CD4-positive, CD25-positive, alpha-beta regulatory T cell (primary cell): ENCODE measurements at regions not wholly inside any gene's neighbourhood (a gene's known extent, or its start where the extent isn't known, plus 50 kb on each side); places are given as distances from the start of the nearest gene placed in this dataset.

Experiments
- ATAC-seq, 2 donors: fragments of 150-1000 bp; cut with Tn5 transposase; one replicate each; pipeline ENCODE4 v1.10.0; 2021; ENCODE audit warnings: low read depth in 2 of 2, moderate number of reproducible peaks in 2 of 2, moderate library complexity in 1 of 2
- DNase-seq, 3 donors: peaks; one replicate each; pipeline versions ENCODE4 v3.0.0 to v3.0.0-alpha.2; 2012 to 2022; ENCODE audit warnings: mixed read lengths in 1 of 3
- H3K27ac ChIP-seq: one replicate; pipeline ENCODE4 v1.7.0; 2013; ENCODE audit warnings: mild to moderate bottlenecking, low read length; ENCODE audit not compliant: insufficient read depth, poor library complexity, severe bottlenecking
- H3K27me3 ChIP-seq: one replicate; pipeline ENCODE4 v1.7.0; 2013; ENCODE audit warnings: low read length; ENCODE audit not compliant: control insufficient read depth, insufficient read depth
- H3K36me3 ChIP-seq: one replicate; pipeline ENCODE4 v1.7.0; 2013; ENCODE audit warnings: mild to moderate bottlenecking, low read length, moderate library complexity; ENCODE audit not compliant: control insufficient read depth, insufficient read depth
- H3K4me1 ChIP-seq: 2 replicates; pipeline ENCODE4 v1.7.0; 2013; ENCODE audit warnings: mild to moderate bottlenecking, low read length; ENCODE audit not compliant: insufficient read depth, control insufficient read depth, poor library complexity, severe bottlenecking
- H3K4me3 ChIP-seq: one replicate; pipeline ENCODE4 v1.7.0; 2013; ENCODE audit warnings: low read depth, mild to moderate bottlenecking, low read length, moderate library complexity
- H3K9me3 ChIP-seq, 2 experiments: 1 replicate in 1 of 2; 2 replicates in 1 of 2; pipeline ENCODE4 v1.7.0; 2013; ENCODE audit warnings: low read length in 2 of 2, mild to moderate bottlenecking in 1 of 2, moderate library complexity in 1 of 2; ENCODE audit not compliant: control insufficient read depth in 2 of 2
- H3K27ac Mint-ChIP-seq, 3 donors: one replicate each; pipeline ENCODE4 v1.8.0; 2020 to 2022; ENCODE audit warnings: mild to moderate bottlenecking in 3 of 3, mixed read lengths in 3 of 3, moderate library complexity in 2 of 3
- H3K27me3 Mint-ChIP-seq: one replicate; pipeline ENCODE4 v1.8.0; 2022; ENCODE audit warnings: mild to moderate bottlenecking, mixed read lengths
- H3K36me3 Mint-ChIP-seq: one replicate; pipeline ENCODE4 v1.8.0; 2020; ENCODE audit warnings: mixed read lengths
- H3K4me1 Mint-ChIP-seq, 4 donors: one replicate each; pipeline ENCODE4 v1.8.0; 2020 to 2022; ENCODE audit warnings: mixed read lengths in 4 of 4, mild to moderate bottlenecking in 1 of 4
- H3K4me3 Mint-ChIP-seq, 4 donors: one replicate each; pipeline ENCODE4 v1.8.0; 2020 to 2022; ENCODE audit warnings: mild to moderate bottlenecking in 4 of 4, mixed read lengths in 4 of 4, moderate library complexity in 3 of 4
- H3K9me3 Mint-ChIP-seq, 7 donors: one replicate each; pipeline ENCODE4 v1.8.0; 2020 to 2022; ENCODE audit warnings: mixed read lengths in 7 of 7, mild to moderate bottlenecking in 3 of 7, moderate library complexity in 2 of 7

GRCh38 chr4:149173241-149174013, 642.2 kb downstream of the IQCM start:
- Mint-ChIP-seq H3K27me3 (no peaks in the 10 kb centered on the region), H3K4me1 (no peaks in the 10 kb centered on the region), H3K4me3 (no peak overlapping the region), H3K36me3 (no peaks in the 10 kb centered on the region), H3K27ac (no peak overlapping the region), H3K9me3 (peaks cover 0 to 7% (median 1%) of the 10 kb centered on the region in 7 donors)
- DNase-seq, result no peak
- Histone ChIP-seq H3K4me1 (no peaks in the 10 kb centered on the region), H3K36me3 (no peaks in the 10 kb centered on the region), H3K9me3 (peaks cover 0 to 3% of the 10 kb centered on the region in 2 experiments), H3K4me3 (no peak overlapping the region), H3K27ac (no peak overlapping the region), H3K27me3 (no peaks in the 10 kb centered on the region)
- ATAC-seq, result no peak

DNA sequence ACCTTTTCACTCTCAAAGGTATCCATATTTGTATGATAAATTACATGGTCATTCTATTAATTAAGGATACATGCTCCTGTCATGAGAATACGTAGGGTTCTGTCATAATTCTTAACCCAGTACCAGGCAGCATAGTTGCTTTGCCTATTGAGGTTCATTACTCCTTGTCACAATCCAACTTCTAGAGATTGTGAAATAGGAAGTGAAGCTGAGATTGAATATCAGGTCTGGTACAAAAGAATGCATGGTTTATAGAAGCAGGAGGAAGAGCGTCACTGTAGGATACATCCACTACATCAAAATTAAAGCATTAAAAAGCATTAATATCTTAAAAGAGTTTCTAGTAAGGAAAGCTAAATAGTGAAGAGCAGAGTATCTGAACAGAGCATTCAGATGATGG, 647.0 kb downstream of the IQCM start:
- H3K27ac Mint-ChIP-seq, result no peak overlapping the region
- no peaks in the 10 kb centered on the region for H3K27me3 Mint-ChIP-seq
- Histone ChIP-seq H3K27ac (no peak overlapping the region), H3K4me1 (no peaks in the 10 kb centered on the region), H3K27me3 (no peaks in the 10 kb centered on the region), H3K36me3 (no peaks in the 10 kb centered on the region), H3K9me3 (no peaks in the 10 kb centered on the region), H3K4me3 (no peak overlapping the region)
- no peaks in the 10 kb centered on the region for H3K36me3 Mint-ChIP-seq
- no peak for ATAC-seq
- no peak for DNase-seq
- peaks cover 0 to 3% (median 0%) of the 10 kb centered on the region in 7 donors for H3K9me3 Mint-ChIP-seq
- H3K4me3 Mint-ChIP-seq, result no peak overlapping the region
- no peaks in the 10 kb centered on the region for H3K4me1 Mint-ChIP-seq

- no peaks in the 10 kb centered on the region for H3K27me3 Mint-ChIP-seq
- no peak overlapping the region for H3K27ac Mint-ChIP-seq
- H3K9me3 Mint-ChIP-seq, result peaks cover 0 to 2% (median 0%) of the 10 kb centered on the region in 7 donors
- no peak for DNase-seq
- H3K4me3 Mint-ChIP-seq, result no peak overlapping the region
- no peak overlapping the region for H3K4me3 ChIP-seq
- no peak for ATAC-seq
- H3K36me3 ChIP-seq, result no peaks in the 10 kb centered on the region
- no peaks in the 10 kb centered on the region for H3K4me1 ChIP-seq
- no peaks in the 10 kb centered on the region for H3K36me3 Mint-ChIP-seq
- H3K27me3 ChIP-seq, result no peaks in the 10 kb centered on the region
- H3K9me3 ChIP-seq, result no peaks in the 10 kb centered on the region
- H3K27ac ChIP-seq, result no peak overlapping the region
- no peaks in the 10 kb centered on the region for H3K4me1 Mint-ChIP-seq
Measured at GRCh38 chr4:149166876-149167275, 648.8 kb downstream of the IQCM start.

GRCh38 chr4:149166365-149166764, 649.3 kb downstream of the IQCM start:
- H3K9me3 Mint-ChIP-seq, result peaks cover 0 to 2% (median 0%) of the 10 kb centered on the region in 7 donors
- H3K27me3 Mint-ChIP-seq, result no peaks in the 10 kb centered on the region
- H3K36me3 Mint-ChIP-seq, result no peaks in the 10 kb centered on the region
- H3K4me3 ChIP-seq, result no peak overlapping the region
- H3K27me3 ChIP-seq, result no peaks in the 10 kb centered on the region
- no peak for DNase-seq
- no peak overlapping the region for H3K4me3 Mint-ChIP-seq
- H3K9me3 ChIP-seq, result no peaks in the 10 kb centered on the region
- no peak for ATAC-seq
- no peaks in the 10 kb centered on the region for H3K4me1 Mint-ChIP-seq
- H3K27ac ChIP-seq, result no peak overlapping the region
- no peak overlapping the region for H3K27ac Mint-ChIP-seq
- no peaks in the 10 kb centered on the region for H3K36me3 ChIP-seq
- no peaks in the 10 kb centered on the region for H3K4me1 ChIP-seq

DNA sequence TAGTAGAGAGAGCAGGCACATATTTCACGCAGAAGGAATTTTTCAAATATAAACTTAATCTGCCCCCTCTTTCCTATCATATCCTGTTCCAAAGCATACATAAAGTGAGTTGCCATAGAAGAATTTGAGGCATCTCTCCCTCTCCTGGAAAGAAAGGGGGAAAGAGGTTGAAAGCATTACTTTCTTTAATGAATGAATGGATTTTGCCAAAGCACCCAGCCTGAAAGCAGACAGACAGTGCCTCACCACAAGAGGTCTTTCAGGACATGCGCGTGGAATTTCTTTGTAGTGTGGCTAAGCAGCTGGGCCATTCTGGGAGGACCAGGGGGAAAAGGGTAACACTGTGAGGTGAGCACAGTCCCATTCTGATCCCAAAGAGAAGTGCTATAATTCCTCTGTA, 651.4 kb downstream of the IQCM start:
- Histone ChIP-seq H3K9me3 (no peaks in the 10 kb centered on the region), H3K36me3 (no peaks in the 10 kb centered on the region), H3K27me3 (no peaks in the 10 kb centered on the region), H3K4me3 (no peak overlapping the region), H3K27ac (no peak overlapping the region), H3K4me1 (no peaks in the 10 kb centered on the region)
- ATAC-seq, result no peak
- no peaks in the 10 kb centered on the region for H3K4me1 Mint-ChIP-seq
- no peaks in the 10 kb centered on the region for H3K36me3 Mint-ChIP-seq
- H3K27ac Mint-ChIP-seq, result no peak overlapping the region
- no peak for DNase-seq
- no peaks in the 10 kb centered on the region for H3K27me3 Mint-ChIP-seq
- peaks cover 0 to 2% (median 0%) of the 10 kb centered on the region in 7 donors for H3K9me3 Mint-ChIP-seq
- H3K4me3 Mint-ChIP-seq, result no peak overlapping the region

- peaks cover 0 to 4% (median 0%) of the 10 kb centered on the region in 7 donors for H3K9me3 Mint-ChIP-seq
- H3K4me1 ChIP-seq, result no peaks in the 10 kb centered on the region
- H3K27me3 Mint-ChIP-seq, result no peaks in the 10 kb centered on the region
- no peak overlapping the region for H3K27ac Mint-ChIP-seq
- H3K27ac ChIP-seq, result no peak overlapping the region
- DNase-seq (no peak), ATAC-seq (no peak)
- no peak overlapping the region for H3K4me3 ChIP-seq
- H3K4me3 Mint-ChIP-seq, result no peak overlapping the region
- H3K9me3 ChIP-seq, result no peaks in the 10 kb centered on the region
- no peaks in the 10 kb centered on the region for H3K27me3 ChIP-seq
- H3K36me3 Mint-ChIP-seq, result no peaks in the 10 kb centered on the region
- no peaks in the 10 kb centered on the region for H3K36me3 ChIP-seq
- H3K4me1 Mint-ChIP-seq, result no peaks in the 10 kb centered on the region
Measured at GRCh38 chr4:149161247-149161646, 654.4 kb downstream of the IQCM start.

DNA sequence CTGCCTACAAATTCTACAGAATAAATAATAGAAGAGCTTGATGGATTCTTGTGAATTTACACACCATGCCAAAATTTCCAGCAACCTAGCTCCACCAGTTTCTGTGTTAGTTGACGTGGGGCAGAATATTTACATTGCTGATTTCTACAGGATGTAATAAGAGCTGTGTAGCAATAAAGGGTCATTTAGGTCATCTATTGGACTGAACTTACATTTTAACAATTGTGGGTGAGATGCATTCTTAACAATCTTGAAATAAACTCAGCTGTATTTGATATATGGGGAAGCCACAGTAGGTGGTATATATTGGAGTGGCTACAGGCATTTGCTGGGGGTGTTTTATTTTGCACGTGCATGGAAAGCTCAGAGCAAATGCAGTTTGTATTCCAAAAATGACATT, 655.3 kb downstream of the IQCM start:
- no peaks in the 10 kb centered on the region for H3K4me1 ChIP-seq
- no peak for ATAC-seq
- no peak overlapping the region for H3K4me3 ChIP-seq
- Mint-ChIP-seq H3K36me3 (no peaks in the 10 kb centered on the region), H3K27me3 (no peaks in the 10 kb centered on the region), H3K4me3 (no peak overlapping the region), H3K27ac (no peak overlapping the region), H3K4me1 (no peaks in the 10 kb centered on the region), H3K9me3 (peaks cover 0 to 5% (median 0%) of the 10 kb centered on the region in 7 donors)
- H3K27ac ChIP-seq, result no peak overlapping the region
- no peaks in the 10 kb centered on the region for H3K9me3 ChIP-seq
- H3K36me3 ChIP-seq, result no peaks in the 10 kb centered on the region
- DNase-seq, result no peak
- H3K27me3 ChIP-seq, result no peaks in the 10 kb centered on the region

DNA sequence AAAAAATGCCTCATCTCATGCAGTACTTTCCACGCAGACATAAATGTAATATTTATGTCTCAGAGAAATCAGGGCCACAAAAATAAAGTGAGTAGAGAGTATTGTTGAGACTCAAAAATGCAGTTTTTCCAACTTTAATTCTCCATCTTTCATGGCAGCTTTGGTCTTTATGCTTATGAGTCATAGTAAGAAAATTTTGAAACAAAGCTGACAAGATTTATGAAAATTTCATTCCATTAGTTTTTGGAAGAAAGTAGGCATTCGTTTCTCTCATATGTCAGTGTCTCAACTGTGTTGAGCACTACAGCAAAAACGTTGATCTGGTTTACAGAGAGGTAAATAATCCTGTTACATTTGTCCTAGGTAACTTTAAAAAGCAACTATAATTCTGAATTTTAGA, 656.8 kb downstream of the IQCM start:
- H3K4me3 ChIP-seq, result no peak overlapping the region
- Mint-ChIP-seq H3K36me3 (no peaks in the 10 kb centered on the region), H3K4me3 (no peak overlapping the region), H3K9me3 (peaks cover 0 to 5% (median 0%) of the 10 kb centered on the region in 7 donors), H3K27me3 (no peaks in the 10 kb centered on the region), H3K27ac (no peak overlapping the region), H3K4me1 (no peaks in the 10 kb centered on the region)
- H3K36me3 ChIP-seq, result no peaks in the 10 kb centered on the region
- no peak overlapping the region for H3K27ac ChIP-seq
- DNase-seq (no peak), ATAC-seq (no peak)
- H3K4me1 ChIP-seq, result no peaks in the 10 kb centered on the region
- no peaks in the 10 kb centered on the region for H3K9me3 ChIP-seq
- H3K27me3 ChIP-seq, result no peaks in the 10 kb centered on the region
